ENCODE measurements at regions not wholly inside any gene's neighbourhood (a gene's known extent, or its start where the extent isn't known, plus 50 kb on each side); places are given as distances from the start of the nearest gene placed in this dataset.
"Not testable (repeated sequence)": the region's sequence is repeated elsewhere in the genome, so short reads cannot be mapped to it uniquely, and the experiment has no call there.

DNA sequence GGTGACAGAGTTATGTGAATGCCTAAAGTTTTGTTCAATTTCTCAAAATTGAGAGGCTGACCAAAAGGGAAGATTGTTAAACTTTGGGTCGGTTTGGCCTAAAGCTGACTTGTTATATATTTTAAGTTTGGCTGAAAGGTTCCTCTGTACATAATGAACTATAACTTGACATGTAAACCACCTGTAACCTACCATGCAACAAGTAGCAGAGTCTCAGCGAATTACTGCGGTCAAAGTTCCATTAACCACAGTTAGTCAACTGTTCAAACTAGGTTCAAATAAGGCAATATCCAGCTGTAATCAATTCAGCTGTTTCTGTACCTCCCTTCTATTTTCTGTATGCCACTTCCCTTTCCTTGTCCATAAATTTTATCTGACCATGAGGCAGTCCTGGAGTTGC is 325.1 kb upstream of the NMUR2 start:
- intact Hi-C loops (cut with DNase I), result no loop called here
- Histone ChIP-seq H3K27ac (no peak overlapping the region), H3K4me1 (no peaks in the 10 kb centered on the region), H3K4me3 (no peak overlapping the region), H3K36me3 (no peaks in the 10 kb centered on the region), H3K9me3 (no peaks in the 10 kb centered on the region), H3K27me3 (no peaks in the 10 kb centered on the region)
- TF ChIP-seq, protein P1, sequence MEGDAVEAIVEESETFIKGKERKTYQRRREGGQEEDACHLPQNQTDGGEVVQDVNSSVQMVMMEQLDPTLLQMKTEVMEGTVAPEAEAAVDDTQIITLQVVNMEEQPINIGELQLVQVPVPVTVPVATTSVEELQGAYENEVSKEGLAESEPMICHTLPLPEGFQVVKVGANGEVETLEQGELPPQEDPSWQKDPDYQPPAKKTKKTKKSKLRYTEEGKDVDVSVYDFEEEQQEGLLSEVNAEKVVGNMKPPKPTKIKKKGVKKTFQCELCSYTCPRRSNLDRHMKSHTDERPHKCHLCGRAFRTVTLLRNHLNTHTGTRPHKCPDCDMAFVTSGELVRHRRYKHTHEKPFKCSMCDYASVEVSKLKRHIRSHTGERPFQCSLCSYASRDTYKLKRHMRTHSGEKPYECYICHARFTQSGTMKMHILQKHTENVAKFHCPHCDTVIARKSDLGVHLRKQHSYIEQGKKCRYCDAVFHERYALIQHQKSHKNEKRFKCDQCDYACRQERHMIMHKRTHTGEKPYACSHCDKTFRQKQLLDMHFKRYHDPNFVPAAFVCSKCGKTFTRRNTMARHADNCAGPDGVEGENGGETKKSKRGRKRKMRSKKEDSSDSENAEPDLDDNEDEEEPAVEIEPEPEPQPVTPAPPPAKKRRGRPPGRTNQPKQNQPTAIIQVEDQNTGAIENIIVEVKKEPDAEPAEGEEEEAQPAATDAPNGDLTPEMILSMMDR (IDR thresholded peaks at IDR 0.05), result no peak
- no peak for ATAC-seq
- FAIRE-seq, result no peak
- DNase-seq, result no peak
- 81 to 83% methylated on average over 3 of the region's 3 CpGs for WGBS, 2 donors

DNA sequence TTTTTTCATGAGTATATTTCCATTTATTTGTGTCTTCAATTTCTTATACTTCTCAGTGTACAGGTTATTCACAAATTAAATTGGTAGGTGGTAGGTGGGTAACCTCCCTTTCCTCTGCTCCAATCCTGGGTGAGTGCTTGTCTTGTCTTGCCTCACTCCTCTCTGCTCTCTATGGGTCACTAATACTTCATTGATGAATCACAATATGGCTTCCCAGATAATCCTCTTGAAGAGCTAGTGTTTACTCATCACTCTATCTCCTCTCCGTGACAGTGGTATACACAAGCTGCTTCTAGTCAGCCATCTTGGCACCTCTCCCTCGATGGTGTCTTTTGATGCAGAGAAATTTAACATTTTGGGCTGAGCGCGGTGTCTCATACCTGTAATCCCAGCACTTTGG is 331.8 kb upstream of the NMUR2 start:
- no peaks in the 10 kb centered on the region for H3K9me3 ChIP-seq
- no peak overlapping the region for H3K4me3 ChIP-seq
- no peak for DNase-seq
- H3K27me3 ChIP-seq, result peaks cover 0 to 3% (median 0%) of the 10 kb centered on the region in 4 donors
- ATAC-seq, result no peak
- TF ChIP-seq, protein P1 (IDR thresholded peaks at IDR 0.05), result no peak
- 78 to 79% methylated on average over 4 of the region's 4 CpGs for WGBS, 2 donors
- H3K27ac ChIP-seq, result no peak overlapping the region
- H3K36me3 ChIP-seq, result no peaks in the 10 kb centered on the region
- intact Hi-C loops (cut with DNase I), result no loop called here
- no peaks in the 10 kb centered on the region for H3K4me1 ChIP-seq
- no peak for FAIRE-seq

DNA sequence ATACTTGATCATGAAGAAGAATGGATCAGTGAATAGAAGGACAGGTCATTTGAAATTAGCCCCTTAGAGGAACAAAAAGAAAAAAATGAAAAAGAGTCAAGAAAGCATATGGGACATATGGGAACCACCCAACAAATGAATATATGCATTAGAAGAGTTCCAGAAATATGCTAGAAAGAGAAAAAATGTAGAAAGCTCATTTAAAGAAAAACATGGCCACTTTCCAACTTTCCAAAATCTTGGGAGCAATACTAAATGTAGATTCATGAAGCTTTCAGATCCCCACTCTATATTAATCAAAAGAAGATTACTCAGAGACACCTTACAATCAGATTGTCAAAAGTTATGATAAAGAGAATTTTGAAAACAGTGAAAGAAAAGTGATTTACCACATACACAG is 334.8 kb upstream of the NMUR2 start:
- H3K9me3 ChIP-seq, result no peaks in the 10 kb centered on the region
- FAIRE-seq (no peak), DNase-seq (no peak), ATAC-seq (no peak)
- peaks cover 0 to 3% (median 0%) of the 10 kb centered on the region in 4 donors for H3K27me3 ChIP-seq
- TF ChIP-seq, protein P1 (IDR thresholded peaks at IDR 0.05), result no peak
- no peak overlapping the region for H3K27ac ChIP-seq
- H3K4me3 ChIP-seq, result no peak overlapping the region
- H3K4me1 ChIP-seq, result no peaks in the 10 kb centered on the region
- no peaks in the 10 kb centered on the region for H3K36me3 ChIP-seq
- intact Hi-C loops (cut with DNase I), result no loop called here

DNA sequence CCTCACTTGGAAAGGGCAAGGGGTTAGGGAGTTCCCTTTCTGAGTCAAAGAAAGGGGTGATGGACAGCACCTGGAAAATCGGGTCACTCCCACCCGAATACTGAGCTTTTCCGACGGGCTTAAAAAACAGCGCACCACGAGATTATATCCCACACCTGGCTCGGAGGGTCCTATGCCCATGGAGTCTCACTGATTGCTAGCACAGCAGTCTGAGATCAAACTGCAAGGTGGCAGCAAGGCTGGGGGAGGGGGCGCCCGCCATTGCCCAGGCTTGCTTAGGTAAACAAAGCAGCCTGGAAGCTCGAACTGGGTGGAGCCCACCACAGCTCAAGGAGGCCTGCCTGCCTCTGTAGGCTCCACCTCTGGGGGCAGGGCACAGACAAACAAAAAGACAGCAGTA is 336.0 kb upstream of the NMUR2 start:
- H3K4me3 ChIP-seq; H3K27me3 ChIP-seq; FAIRE-seq; H3K9me3 ChIP-seq; ATAC-seq; H3K36me3 ChIP-seq; H3K4me1 ChIP-seq; intact Hi-C loops (cut with DNase I); H3K27ac ChIP-seq: not testable (repeated sequence)
- 62 to 64% methylated on average over 10 of the region's 10 CpGs for WGBS, 2 donors
- peak in 1 of 6 donors; percentile 34 for DNase-seq

DNA sequence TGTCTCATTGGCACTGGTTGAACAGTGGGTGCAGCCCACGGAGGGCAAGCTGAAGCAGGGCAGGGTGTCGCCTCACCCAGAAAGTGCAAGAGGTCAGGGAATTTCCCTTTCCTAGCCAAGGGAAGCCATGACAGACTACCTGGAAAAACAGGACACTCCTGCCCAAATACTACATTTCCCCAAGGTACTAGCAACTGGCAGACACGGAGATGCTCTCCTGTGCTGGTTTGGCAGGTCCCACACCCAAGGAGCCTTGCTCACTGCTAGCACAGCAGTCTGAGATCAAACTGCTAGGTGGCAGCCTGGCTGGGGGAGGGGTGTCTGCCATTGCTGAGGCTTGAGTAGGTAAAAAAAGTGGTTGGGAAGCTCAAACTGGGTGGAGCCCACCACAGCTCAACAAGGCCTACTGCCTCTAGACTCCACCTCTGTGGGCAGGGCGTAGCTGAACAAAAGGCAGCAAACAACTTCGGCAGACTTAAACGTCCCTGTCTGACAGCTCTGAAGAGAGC is 382.7 kb upstream of the NMUR2 start:
- not testable (repeated sequence) for H3K9me3 ChIP-seq

DNA sequence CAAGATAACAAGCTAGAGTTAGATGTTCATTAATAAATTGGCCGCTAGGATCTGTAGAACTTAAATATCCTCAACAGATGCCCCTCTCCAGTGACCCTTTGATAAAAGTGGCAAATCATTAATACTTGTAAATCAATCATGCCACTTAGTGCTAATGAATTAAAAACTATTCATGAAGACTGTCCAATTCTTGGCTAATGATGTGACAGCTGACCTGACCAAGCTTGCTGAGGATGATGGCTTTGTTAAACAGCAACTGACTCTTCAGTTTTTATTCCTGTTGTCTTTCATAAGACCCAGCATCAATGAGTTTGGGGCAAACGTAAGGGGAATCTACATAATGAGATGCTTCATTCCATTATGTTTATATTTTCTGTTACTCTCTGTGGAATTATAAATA is 396.8 kb upstream of the NMUR2 start:
- TF ChIP-seq, protein P1 (IDR thresholded peaks at IDR 0.05), result no peak
- intact Hi-C loops (cut with DNase I), result no loop called here
- ATAC-seq, result no peak
- Histone ChIP-seq H3K9me3 (no peaks in the 10 kb centered on the region), H3K27me3 (no peaks in the 10 kb centered on the region), H3K27ac (no peak overlapping the region), H3K36me3 (no peaks in the 10 kb centered on the region), H3K4me1 (no peaks in the 10 kb centered on the region), H3K4me3 (no peak overlapping the region)
- no peak for FAIRE-seq
- 32 to 40% methylated on average over 2 of the region's 2 CpGs for WGBS, 2 donors
- no peak for DNase-seq

More for the DNA sequence above, 382.7 kb upstream of the NMUR2 start:
- H3K4me1 ChIP-seq; H3K4me3 ChIP-seq; FAIRE-seq; H3K27ac ChIP-seq; ATAC-seq; H3K36me3 ChIP-seq; intact Hi-C loops (cut with DNase I); DNase-seq; H3K27me3 ChIP-seq: not testable (repeated sequence)
- 47 to 51% methylated on average over 6 of the region's 6 CpGs for WGBS, 2 donors

Measured in pancreas (tissue), 10 donors.